Limb (tissue), 2 donors: ENCODE measurements at regions not wholly inside any gene's neighbourhood (a gene's known extent, or its start where the extent isn't known, plus 50 kb on each side); places are given as distances from the start of the nearest gene placed in this dataset.
"Not testable (repeated sequence)": the region's sequence is repeated elsewhere in the genome, so short reads cannot be mapped to it uniquely, and the experiment has no call there.

Source experiments
- DNase-seq, 2 donors: peaks; one replicate each; pipeline ENCODE4 v3.0.0-alpha.2; 2016; ENCODE audit errors: extremely low spot score in 2 of 2

GRCh38 chrX:40788698-40789097 is 53.4 kb upstream of the MED14 start:
- DNase-seq = not testable (repeated sequence)

GRCh38 chrX:40792433-40792832 is 57.1 kb upstream of the MED14 start:
- no peak for DNase-seq

GRCh38 chrX:40794829-40795130 is 59.4 kb upstream of the MED14 start:
- not testable (repeated sequence) for DNase-seq

- DNase-seq = not testable (repeated sequence)
These were observed 64.4 kb upstream of the MED14 start for GRCh38 chrX:40799745-40800144.

GRCh38 chrX:40805404-40805803 is 70.1 kb upstream of the MED14 start:
- DNase-seq = no peak

GRCh38 chrX:40806513-40807220 is 71.3 kb upstream of the MED14 start:
- DNase-seq = no peak

GRCh38 chrX:40807384-40807783 is 72.0 kb upstream of the MED14 start:
- no peak for DNase-seq

- DNase-seq = no peak
These were observed 72.9 kb upstream of the MED14 start for GRCh38 chrX:40808203-40808602.

- no peak for DNase-seq
These were observed 73.9 kb upstream of the MED14 start for GRCh38 chrX:40809210-40809609.

- DNase-seq = not testable (repeated sequence)
These were observed 79.7 kb upstream of the MED14 start for GRCh38 chrX:40815045-40815444.

GRCh38 chrX:40816906-40817305 is 81.6 kb upstream of the MED14 start:
- no peak for DNase-seq

GRCh38 chrX:40818236-40818635 is 82.9 kb upstream of the MED14 start:
- DNase-seq = no peak

- no peak for DNase-seq
These were observed 86.4 kb upstream of the MED14 start for GRCh38 chrX:40821780-40822179.

GRCh38 chrX:40827331-40827730 is 92.0 kb upstream of the MED14 start:
- DNase-seq = no peak

GRCh38 chrX:40831750-40832149 is 96.4 kb upstream of the MED14 start:
- DNase-seq = no peak

- DNase-seq = no peak
These were observed 97.4 kb upstream of the MED14 start for GRCh38 chrX:40832723-40833122.

- no peak for DNase-seq
These were observed 98.9 kb upstream of the MED14 start for GRCh38 chrX:40834225-40834624.

GRCh38 chrX:40835526-40835925 is 100.2 kb upstream of the MED14 start:
- no peak for DNase-seq

GRCh38 chrX:40843643-40844042 is 108.3 kb upstream of the MED14 start:
- no peak for DNase-seq

GRCh38 chrX:40844471-40844870 is 109.1 kb upstream of the MED14 start:
- no peak for DNase-seq

GRCh38 chrX:40845331-40845911 is 110.1 kb upstream of the MED14 start:
- DNase-seq = peak; percentile 42 to 79

- no peak for DNase-seq
These were observed 114.8 kb upstream of the MED14 start for GRCh38 chrX:40849906-40850823.

- DNase-seq = no peak
These were observed 117.2 kb upstream of the MED14 start for GRCh38 chrX:40852586-40852985.
